ENCODE measurements at regions not wholly inside any gene's neighbourhood (a gene's known extent, or its start where the extent isn't known, plus 50 kb on each side); places are given as distances from the start of the nearest gene placed in this dataset.

GRCh38 chr16:65772134-65772732 is 594.3 kb upstream of the CDH5 start:
- DNase-seq (ENCODE audit: low read depth in 2 of 2) = no peak

- no peak for DNase-seq (ENCODE audit: low read depth in 2 of 2)
These were observed 594.8 kb upstream of the CDH5 start for GRCh38 chr16:65771707-65772106.

DNA sequence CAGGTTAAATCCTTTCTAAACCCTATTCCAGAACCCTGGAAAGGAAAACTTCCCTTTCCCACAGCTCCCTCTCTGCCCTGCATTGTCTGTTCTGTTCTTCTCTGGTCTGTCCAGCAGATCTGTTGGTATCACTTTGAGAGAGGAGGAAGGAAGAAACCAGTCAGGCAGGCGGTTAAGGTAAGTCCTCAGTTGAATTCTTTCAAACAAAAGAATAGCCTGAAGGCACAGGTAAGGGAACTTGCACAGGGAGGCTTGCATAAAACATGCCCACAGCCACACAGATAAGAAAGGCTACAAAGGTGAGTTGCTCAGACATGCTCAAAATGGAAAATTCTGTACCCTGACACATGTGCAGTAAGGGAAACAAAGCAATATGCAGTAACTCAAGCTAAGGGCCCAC is 595.7 kb upstream of the CDH5 start:
- no peak for DNase-seq (ENCODE audit: low read depth in 2 of 2)

DNA sequence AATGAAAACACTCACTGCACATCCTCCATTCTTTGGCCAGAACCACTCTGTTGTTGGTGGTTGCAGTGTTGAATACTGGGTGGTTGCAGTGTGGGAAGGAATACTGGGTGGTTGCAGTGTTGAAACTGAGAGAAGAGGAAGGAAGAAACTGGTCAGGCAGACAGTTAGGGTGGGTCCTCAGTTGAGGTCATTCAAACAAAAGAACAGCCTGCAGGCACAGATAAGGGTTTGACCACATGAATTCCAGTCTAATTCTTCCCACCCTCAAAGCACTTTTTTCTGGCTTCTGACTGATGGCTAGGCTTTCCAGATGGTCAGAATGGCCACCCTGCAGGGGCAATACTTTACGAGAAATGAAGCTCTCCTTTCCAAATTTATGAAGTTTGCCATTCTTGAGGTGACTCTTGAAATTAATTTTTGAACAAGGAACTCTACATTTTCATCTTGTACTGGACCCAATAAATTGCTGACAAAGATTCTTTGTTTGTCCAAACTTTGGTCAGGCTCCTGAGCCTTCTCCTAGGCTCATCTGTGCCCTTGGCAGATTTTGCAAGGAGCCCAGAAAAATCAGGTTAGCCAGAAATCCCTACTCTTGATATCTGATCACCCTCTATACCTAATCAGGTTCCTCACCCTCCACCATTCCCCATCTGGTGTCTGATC is 596.6 kb upstream of the CDH5 start:
- no peak for DNase-seq (ENCODE audit: low read depth in 2 of 2)

- DNase-seq (ENCODE audit: low read depth in 2 of 2) = no peak
These were observed 597.4 kb upstream of the CDH5 start for GRCh38 chr16:65769055-65769465.

- DNase-seq (ENCODE audit: low read depth in 2 of 2) = no peak
These were observed 599.4 kb upstream of the CDH5 start for GRCh38 chr16:65767125-65767524.

- no peak for DNase-seq (ENCODE audit: low read depth in 2 of 2)
These were observed 602.7 kb upstream of the CDH5 start for GRCh38 chr16:65763640-65764305.

DNA sequence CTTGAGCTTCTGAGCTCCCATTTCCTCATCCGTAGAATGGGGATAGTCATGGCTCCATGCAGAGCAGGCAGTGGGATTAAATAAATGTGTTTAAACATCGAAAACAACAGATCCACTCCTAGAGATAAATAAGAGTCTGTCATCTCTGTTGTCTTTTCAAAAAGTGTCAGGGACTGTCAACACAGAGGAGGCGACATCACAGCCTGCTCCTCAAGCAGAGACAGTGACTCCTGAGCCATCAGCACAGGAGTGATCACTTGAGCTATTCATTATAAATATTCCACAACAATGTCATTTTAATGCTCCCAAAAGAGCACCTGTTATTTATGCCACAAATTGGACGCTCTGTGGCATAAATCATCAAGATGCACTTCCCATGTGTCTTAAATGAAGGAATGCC is 605.6 kb upstream of the CDH5 start:
- DNase-seq (ENCODE audit: low read depth in 2 of 2) = no peak

DNA sequence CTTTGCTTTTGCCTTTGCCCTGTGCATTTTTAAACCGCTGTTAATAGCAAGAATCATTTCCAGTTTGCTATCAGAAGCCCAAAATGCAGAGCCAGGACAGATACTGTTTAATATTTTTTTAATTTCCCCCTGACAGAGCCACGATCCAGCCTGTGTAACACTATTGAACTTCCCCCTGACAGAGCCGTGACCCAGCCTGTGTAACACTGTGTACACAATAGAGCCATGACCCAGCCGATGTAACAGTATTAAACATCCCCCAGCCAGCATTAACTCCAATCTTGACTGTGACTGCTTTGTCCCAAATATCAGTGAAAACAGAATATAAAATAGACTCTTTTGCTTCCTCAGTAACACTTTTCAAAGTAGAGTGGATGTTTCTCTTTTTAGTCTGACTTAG is 607.9 kb upstream of the CDH5 start:
- no peak for DNase-seq (ENCODE audit: low read depth in 2 of 2)

DNA sequence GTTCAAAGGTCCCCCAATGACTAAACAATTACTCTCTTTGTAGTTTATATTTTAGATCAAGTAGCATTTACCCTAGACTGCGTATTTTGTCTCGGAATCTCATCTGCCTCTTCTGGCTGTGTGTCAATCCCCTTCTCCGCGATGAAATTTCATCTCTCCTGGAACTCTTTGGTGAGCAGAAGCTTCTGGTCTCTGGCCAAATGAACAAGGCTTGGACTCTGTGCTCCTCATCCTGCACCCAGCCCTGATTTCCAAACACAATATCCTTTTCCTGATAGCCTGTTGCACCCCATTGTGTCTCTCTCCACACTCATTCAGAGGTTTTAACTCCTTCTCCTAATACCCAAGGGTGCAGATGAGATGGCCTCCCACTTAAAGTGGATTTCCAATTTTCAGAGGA is 609.4 kb upstream of the CDH5 start:
- DNase-seq (ENCODE audit: low read depth in 2 of 2) = no peak

DNA sequence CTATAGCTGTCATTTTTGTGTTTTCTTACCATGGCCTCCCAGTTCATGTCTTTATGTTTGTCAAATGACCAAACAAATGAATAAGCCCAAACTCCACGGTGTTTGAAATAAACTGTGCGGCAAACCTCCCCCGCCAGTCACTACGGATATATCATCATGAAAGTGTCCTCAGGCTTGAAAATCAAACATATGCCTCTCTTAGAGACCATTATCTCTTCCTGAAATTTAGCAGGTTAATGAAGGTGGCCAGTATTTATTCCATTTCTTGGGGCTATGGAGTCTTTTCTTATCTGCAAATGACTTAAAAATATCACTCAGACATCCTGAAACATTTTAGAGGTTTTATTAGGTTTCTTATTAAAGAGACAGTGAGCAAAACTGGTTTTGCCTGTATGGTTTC is 610.3 kb upstream of the CDH5 start:
- DNase-seq (ENCODE audit: low read depth in 2 of 2) = no peak

- no peak for DNase-seq (ENCODE audit: low read depth in 2 of 2)
These were observed 611.4 kb upstream of the CDH5 start for GRCh38 chr16:65754820-65755691.

- no peak for DNase-seq (ENCODE audit: low read depth in 2 of 2)
These were observed 614.0 kb upstream of the CDH5 start for GRCh38 chr16:65752522-65752844.

DNA sequence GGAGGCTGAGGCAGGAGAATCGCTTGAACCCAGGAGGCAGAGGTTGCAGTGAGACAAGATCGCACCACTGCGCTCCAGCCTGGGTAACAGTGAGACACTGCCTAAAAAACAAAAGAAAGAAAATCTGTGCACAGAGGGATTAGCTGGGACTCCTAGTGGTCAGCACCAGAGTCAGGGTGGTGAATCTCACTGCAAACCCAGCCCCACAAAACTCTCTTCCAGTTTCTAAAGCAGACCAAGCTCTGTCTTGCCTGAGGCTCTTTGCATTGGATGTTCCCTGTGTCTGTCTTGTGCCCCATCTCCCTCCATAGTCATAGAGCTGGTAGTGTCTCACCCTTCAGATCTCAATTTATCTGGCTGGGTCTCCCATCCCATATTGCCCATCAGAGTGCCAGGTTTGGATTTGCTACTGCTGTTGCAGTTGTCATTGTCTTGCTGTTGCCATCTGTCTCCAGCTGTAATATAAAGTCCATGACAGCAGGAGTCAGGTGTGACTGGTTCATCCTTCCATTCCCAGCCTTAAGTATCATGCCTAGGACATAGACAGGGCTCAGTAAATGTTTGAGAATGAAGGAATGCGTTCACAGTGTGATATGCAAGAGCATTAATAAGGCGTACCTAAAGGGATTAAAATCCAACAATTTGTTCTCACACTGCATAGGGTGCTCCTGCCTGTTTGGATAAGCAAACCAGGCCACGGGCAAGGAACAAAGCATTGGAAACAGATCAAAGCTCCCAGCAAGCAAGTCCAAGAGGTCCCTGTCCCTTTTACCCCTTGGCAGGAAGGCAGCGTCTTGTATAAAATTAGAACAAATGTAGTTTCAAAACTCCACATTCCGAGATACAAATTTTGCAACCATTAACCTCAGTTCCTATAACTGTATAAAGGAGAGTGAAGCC is 614.6 kb upstream of the CDH5 start:
- DNase-seq (ENCODE audit: low read depth in 2 of 2) = no peak

GRCh38 chr16:65749506-65749905 is 617.0 kb upstream of the CDH5 start:
- DNase-seq (ENCODE audit: low read depth in 2 of 2) = no peak

DNA sequence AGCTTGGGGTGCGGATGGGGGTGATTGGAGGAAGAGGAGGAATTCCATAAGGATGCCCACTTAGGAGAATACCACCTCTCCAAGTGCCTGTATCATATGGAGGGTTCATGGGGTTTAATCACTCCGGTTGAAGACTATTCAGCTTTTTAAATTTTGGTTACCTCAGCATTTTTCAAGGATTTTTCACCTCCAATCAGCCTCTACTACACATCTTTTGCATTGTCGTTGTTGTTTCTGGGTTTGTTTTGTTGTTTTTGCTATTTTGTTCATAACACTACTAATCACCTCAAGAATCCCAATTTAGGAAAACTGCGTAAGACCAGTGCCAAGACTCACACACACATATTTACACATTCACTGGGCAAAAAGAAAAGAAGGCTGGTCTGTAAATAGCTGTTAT is 619.5 kb upstream of the CDH5 start:
- no peak for DNase-seq (ENCODE audit: low read depth in 2 of 2)

DNA sequence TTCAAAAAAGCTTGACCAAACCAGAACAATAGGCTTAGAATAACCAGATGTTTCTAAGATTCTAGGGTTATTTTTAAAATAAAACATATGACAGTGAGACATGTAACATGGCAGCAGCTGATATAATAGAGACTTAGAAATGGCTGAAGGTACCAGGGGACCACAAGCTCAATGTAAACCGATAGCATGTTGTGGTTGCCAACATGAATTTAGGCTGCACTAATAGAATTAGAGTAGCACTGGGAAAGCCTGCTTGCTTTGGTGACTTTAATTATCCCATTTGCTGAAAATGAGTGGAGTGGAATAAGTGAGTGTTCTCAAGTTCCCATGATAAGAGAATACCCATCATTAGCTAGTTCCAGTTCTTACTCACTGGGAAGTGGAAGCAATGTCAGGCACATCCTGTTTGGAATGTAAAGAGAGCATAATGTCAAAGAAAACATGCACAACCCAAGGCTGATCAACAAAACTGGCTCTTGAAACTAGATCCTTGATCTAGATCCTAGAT is 621.2 kb upstream of the CDH5 start:
- no peak for DNase-seq (ENCODE audit: low read depth in 2 of 2)

DNA sequence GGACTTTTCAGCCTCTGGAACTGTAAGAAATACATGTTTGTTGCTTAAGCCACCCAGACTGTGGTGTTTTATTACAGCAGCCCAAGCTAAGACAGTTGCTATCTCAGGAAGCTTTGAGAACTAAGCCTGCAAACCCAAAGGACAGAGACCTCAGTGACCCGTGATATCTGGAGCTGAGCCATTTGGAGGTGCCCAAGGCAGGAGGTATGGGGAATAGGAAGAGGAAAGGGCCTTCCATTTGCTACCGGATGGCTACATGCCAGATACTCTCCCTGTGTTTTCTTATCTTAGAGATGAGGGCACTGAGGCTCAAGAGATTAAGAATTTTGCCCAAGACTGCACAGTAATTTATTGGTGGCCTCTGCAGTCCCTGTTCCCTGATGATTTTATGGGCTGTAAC is 622.1 kb upstream of the CDH5 start:
- no peak for DNase-seq (ENCODE audit: low read depth in 2 of 2)

- DNase-seq (ENCODE audit: low read depth in 2 of 2) = no peak
These were observed 621.7 kb upstream of the CDH11 start for GRCh38 chr16:65743558-65743957.

DNA sequence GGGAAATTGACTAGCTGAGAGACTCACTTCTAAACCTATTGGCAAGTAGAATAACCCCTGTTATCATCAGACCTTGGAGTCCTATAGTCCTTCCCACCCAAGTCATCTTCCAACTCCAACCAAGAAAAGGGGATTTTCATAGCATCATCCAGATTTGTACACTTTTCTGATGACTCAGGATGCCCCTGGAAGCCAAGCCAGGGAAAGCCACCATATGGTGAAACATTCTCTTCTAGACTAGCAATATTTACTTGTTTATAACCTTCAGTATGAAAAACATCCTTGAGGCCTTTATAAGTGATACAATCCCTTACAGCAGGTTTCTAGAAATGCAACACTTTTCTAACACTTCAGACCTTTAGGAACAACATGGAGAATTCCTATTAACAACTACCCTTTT is 618.8 kb upstream of the CDH11 start:
- no peak for DNase-seq (ENCODE audit: low read depth in 2 of 2)

DNA sequence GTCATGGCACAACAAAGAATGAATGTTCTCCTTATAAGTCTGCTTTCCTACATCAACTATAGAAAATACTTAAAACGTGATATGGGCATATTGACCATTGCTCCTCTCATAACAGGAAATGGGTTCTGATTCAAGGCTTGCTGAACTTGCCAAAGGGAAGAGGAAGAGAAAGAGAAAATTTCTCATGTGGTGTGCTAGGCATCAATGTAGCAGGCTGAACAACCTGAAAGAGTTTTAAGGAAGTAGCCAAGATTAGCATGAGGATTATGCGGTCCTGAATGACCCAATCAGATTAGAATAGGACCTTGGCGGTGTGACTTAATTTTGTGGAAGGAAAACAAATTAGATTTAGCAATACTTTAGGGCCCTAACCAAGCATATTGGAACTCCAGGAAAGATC is 617.7 kb upstream of the CDH11 start:
- DNase-seq (ENCODE audit: low read depth in 2 of 2) = no peak
